Gastroesophageal sphincter (tissue), 4 donors: ENCODE measurements at regions not wholly inside any gene's neighbourhood (a gene's known extent, or its start where the extent isn't known, plus 50 kb on each side); places are given as distances from the start of the nearest gene placed in this dataset.
"Not testable (repeated sequence)": the region's sequence is repeated elsewhere in the genome, so short reads cannot be mapped to it uniquely, and the experiment has no call there.

Experiments used
- ATAC-seq: fragments of 150-250 bp; one replicate; pipeline ENCODE4 v1.9.1; 2016; ENCODE audit warnings: mild to moderate bottlenecking, moderate library complexity
- H3K27ac ChIP-seq, 4 donors: fragments of 200-600 bp; sonication (generic) in 3 of 4; 1 replicate in 3 of 4; 2 replicates in 1 of 4; pipeline ENCODE4 v1.5.1; 2016 to 2019
- H3K27me3 ChIP-seq: fragments of 200-600 bp; sonication (generic); one replicate; pipeline ENCODE4 v1.5.1; 2019
- H3K36me3 ChIP-seq, 2 donors: fragments of 200-600 bp; sonication (generic); one replicate each; pipeline ENCODE4 v1.5.1; 2019; ENCODE audit warnings: control low read depth in 1 of 2
- H3K4me1 ChIP-seq, 3 donors: fragments of 200-600 bp; sonication (generic); 1 replicate in 2 of 3; 2 replicates in 1 of 3; pipeline ENCODE4 v1.5.1; 2016 to 2019; ENCODE audit warnings: control low read depth in 2 of 3
- H3K4me3 ChIP-seq, 2 donors: fragments of 200-600 bp; sonication (generic); one replicate each; pipeline ENCODE4 v1.5.1; 2019; ENCODE audit warnings: mild to moderate bottlenecking in 1 of 2, moderate library complexity in 1 of 2
- H3K9me3 ChIP-seq, 3 donors: fragments of 200-600 bp; sonication (generic); one replicate each; pipeline ENCODE4 v1.5.1; 2017 to 2019; ENCODE audit warnings: control low read depth in 2 of 3
- EP300 ChIP-seq: sonication (generic); formaldehyde crosslinking; IDR thresholded peaks from one replicate; pipeline ENCODE4 v1.6.1; 2017; ENCODE audit warnings: antibody characterized with exemption, mild to moderate bottlenecking
- POLR2A ChIP-seq, 2 donors: fragments of 450-650 bp; IDR thresholded peaks; one replicate each; pipeline ENCODE4 v1.6.1; 2017; ENCODE audit warnings: antibody characterized with exemption in 2 of 2, mild to moderate bottlenecking in 2 of 2, moderate library complexity in 1 of 2
- POLR2AphosphoS5 ChIP-seq: sonication (generic); formaldehyde crosslinking; IDR thresholded peaks from one replicate; pipeline ENCODE4 v1.6.1; 2017; ENCODE audit warnings: antibody characterized with exemption
- WGBS, 2 donors: methylation state at CpG; one replicate each; pipeline ENCODE4 v1.1.5; 2018; ENCODE audit warnings: low coverage in 1 of 2; 5-methylcytosine and 5-hydroxymethylcytosine counted together
- TF ChIP-seq, protein P1 (sequence below), 4 experiments: fragments of 200-600 bp in 2 of 4; fragments of 450-650 bp in 2 of 4; sonication (generic) in 1 of 4; IDR thresholded peaks; one replicate each; pipeline ENCODE4 v1.5.1; 2017 to 2019; ENCODE audit warnings: antibody characterized with exemption in 4 of 4, mild to moderate bottlenecking in 2 of 4, moderate library complexity in 2 of 4

DNA sequence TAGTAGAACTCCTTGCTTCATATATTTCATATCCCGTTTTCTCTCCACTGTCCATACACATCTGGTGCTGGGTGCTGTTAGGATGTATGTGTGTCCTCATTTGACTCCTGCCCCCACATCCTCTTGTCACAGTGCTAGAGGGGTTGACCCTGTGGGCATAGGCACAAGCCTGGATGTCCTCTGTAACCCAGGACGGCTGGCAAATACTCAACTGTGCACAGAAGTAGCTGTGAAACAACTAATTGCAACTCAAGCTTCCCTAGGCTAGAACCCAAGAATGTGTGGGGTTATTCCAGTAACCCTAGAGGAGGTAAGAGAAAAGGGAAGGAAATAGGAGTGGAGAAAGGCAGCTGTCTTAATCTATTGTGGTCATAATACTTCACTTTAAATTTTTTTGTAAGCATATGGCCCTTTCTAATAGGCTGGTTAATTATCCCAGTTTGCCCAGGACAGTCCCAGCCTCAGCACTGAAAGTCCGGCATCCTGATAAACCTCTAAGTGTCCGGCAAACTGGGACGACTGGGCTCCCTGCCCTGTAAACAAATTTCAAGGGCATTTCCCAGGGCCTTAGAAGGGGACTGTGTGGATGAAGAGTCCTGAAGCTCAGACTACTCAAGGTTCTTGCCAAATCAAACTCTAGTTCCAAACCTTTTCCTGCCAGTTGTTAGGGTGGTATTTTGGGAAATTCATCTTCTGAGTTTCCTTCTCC, 283.2 kb upstream of the CELF2 start:
- TF ChIP-seq, protein P1, sequence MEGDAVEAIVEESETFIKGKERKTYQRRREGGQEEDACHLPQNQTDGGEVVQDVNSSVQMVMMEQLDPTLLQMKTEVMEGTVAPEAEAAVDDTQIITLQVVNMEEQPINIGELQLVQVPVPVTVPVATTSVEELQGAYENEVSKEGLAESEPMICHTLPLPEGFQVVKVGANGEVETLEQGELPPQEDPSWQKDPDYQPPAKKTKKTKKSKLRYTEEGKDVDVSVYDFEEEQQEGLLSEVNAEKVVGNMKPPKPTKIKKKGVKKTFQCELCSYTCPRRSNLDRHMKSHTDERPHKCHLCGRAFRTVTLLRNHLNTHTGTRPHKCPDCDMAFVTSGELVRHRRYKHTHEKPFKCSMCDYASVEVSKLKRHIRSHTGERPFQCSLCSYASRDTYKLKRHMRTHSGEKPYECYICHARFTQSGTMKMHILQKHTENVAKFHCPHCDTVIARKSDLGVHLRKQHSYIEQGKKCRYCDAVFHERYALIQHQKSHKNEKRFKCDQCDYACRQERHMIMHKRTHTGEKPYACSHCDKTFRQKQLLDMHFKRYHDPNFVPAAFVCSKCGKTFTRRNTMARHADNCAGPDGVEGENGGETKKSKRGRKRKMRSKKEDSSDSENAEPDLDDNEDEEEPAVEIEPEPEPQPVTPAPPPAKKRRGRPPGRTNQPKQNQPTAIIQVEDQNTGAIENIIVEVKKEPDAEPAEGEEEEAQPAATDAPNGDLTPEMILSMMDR (IDR thresholded peaks at IDR 0.05) = no peak
- TF ChIP-seq POLR2A (IDR thresholded peaks at IDR 0.05) (no peak), POLR2AphosphoS5 (no peak)
- H3K27ac ChIP-seq = no peak overlapping the region
- ATAC-seq = no peak
- H3K27me3 ChIP-seq = no peaks in the 10 kb centered on the region
- 59 to 81% methylated on average over 3 to 5 of the region's 5 CpGs for WGBS, 2 donors
- no peak overlapping the region for H3K4me3 ChIP-seq
- no peaks in the 10 kb centered on the region for H3K4me1 ChIP-seq
- no peaks in the 10 kb centered on the region for H3K36me3 ChIP-seq
- no peaks in the 10 kb centered on the region for H3K9me3 ChIP-seq

DNA sequence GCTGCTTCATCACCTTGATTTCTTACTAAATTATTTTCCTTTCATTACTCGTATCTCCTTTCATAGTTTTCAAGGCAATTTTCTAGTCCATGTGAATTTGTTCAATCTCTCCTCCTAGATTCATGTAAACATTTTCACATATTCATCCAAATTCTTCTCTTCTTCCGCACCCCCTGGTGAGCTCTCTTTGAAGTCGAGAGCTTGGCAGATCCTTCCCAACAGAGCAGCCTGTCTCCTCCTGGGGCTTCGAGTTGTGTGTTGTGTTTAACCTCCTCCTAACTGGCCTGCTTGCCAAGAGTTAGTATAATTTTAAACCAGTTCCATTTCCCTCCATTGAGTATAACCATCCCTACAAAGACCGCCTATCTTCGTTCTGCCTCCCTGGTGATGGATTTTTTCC, 272.4 kb upstream of the CELF2 start:
- WGBS, 2 donors = 40 to 80% methylated on average over 1 to 6 of the region's 6 CpGs
- Histone ChIP-seq H3K36me3 (no peaks in the 10 kb centered on the region), H3K9me3 (peaks cover 0 to 7% (median 0%) of the 10 kb centered on the region in 3 donors), H3K4me3 (no peak overlapping the region), H3K4me1 (no peaks in the 10 kb centered on the region), H3K27ac (no peak overlapping the region), H3K27me3 (no peaks in the 10 kb centered on the region)
- no peak for TF ChIP-seq EP300
- TF ChIP-seq, protein P1 (IDR thresholded peaks at IDR 0.05) = no peak
- TF ChIP-seq POLR2A (IDR thresholded peaks at IDR 0.05) = no peak
- TF ChIP-seq POLR2AphosphoS5 = no peak
- no peak for ATAC-seq

DNA sequence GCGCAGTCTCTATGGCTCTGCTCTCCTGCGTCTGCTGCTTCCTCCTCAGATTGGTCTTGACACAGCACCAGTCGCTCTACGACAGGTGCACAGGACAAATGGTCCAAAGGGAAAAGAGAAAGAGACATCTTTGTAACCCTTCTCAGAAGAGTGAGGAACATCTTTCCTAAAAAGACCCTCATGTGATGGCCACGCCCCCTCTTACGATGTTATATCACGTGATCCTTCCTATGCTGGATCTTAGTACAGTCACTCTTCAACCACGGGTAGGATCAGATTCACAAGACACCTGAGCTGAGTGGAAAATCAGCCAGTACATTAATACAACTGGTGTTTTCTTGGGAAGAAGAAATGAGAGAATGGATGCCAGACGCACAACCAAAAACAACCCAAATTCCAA, 262.2 kb upstream of the CELF2 start:
- 91 to 100% methylated on average over 4 to 8 of the region's 9 CpGs for WGBS, 2 donors
- Histone ChIP-seq H3K4me1 (no peaks in the 10 kb centered on the region), H3K27me3 (no peaks in the 10 kb centered on the region), H3K36me3 (no peaks in the 10 kb centered on the region), H3K27ac (no peak overlapping the region), H3K4me3 (no peak overlapping the region), H3K9me3 (no peaks in the 10 kb centered on the region)
- TF ChIP-seq POLR2A (IDR thresholded peaks at IDR 0.05) = no peak
- TF ChIP-seq EP300 = no peak
- no peak for TF ChIP-seq POLR2AphosphoS5
- TF ChIP-seq, protein P1 (IDR thresholded peaks at IDR 0.05) = no peak
- no peak for ATAC-seq

DNA sequence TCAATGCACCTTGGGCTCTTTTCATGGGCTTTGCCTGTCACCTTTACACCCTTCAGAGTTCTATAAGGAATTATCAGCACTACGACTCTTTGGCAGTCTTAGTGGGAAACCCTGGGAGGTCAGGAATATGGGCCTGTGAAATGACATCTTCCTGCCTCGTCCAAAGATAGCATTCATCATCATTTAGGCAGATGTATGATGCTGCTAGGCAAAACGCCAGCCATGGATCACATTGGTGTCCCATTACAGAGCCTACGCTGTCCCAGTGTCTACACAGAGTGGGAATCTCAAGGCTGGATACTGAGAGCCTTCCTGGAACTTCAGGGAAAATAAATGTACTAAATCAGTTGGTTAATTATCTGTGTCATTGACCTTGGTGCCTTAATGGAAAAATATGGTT, 259.4 kb upstream of the CELF2 start:
- Histone ChIP-seq H3K27ac (no peak overlapping the region), H3K9me3 (no peaks in the 10 kb centered on the region), H3K4me3 (no peak overlapping the region), H3K4me1 (no peaks in the 10 kb centered on the region), H3K36me3 (no peaks in the 10 kb centered on the region), H3K27me3 (no peaks in the 10 kb centered on the region)
- TF ChIP-seq POLR2AphosphoS5 = no peak
- TF ChIP-seq, protein P1 (IDR thresholded peaks at IDR 0.05) = no peak
- WGBS, 2 donors = 63 to 100% methylated on average over 1 to 3 of the region's 4 CpGs
- no peak for ATAC-seq

DNA sequence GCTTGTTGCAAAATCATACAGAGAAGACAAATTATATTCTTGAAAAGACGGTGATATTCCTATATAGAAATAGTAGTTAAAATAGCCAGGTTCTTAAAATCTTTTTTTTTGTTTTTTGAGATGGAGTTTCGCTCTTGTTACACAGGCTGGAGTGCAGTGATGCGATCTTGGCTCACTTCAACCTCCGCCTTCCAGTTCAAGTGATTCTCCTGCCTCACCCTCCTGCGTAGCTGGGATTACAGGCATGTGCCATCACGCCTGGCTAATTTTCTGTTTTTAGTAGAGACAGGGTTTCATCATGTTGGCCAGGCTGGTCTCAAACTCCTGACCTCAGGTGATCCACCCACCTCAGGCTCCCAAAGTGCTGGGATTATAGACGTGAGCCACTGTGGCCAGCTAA, 257.9 kb upstream of the CELF2 start:
- not testable (repeated sequence) for ATAC-seq, H3K4me3 ChIP-seq
- 93 to 95% methylated on average over 6 to 7 of the region's 7 CpGs for WGBS, 2 donors

More for the DNA sequence above, 257.9 kb upstream of the CELF2 start:
- not testable (repeated sequence) for H3K27ac ChIP-seq, H3K27me3 ChIP-seq, H3K36me3 ChIP-seq, H3K4me1 ChIP-seq, H3K9me3 ChIP-seq
